Liver (tissue), 7 donors: ENCODE measurements at regions not wholly inside any gene's neighbourhood (a gene's known extent, or its start where the extent isn't known, plus 50 kb on each side); places are given as distances from the start of the nearest gene placed in this dataset.

Experiments used
- DNase-seq: peaks from one replicate; pipeline ENCODE4 v3.0.0-alpha.2; 2017; ENCODE audit warnings: low spot score
- H3K27ac ChIP-seq, 2 donors: one replicate each; pipeline ENCODE4 v1.7.0; 2013; ENCODE audit warnings: inconsistent platforms in 2 of 2, low read length in 2 of 2, control low read depth in 1 of 2, low read depth in 1 of 2, mild to moderate bottlenecking in 1 of 2
- H3K27me3 ChIP-seq, 4 donors: one replicate each; pipeline versions ENCODE4 v1.6.1 to v1.7.0; 2013; ENCODE audit warnings: low read length in 3 of 4, inconsistent platforms in 1 of 4, mild to moderate bottlenecking in 1 of 4, moderate library complexity in 1 of 4; ENCODE audit not compliant: control insufficient read depth in 4 of 4, insufficient read depth in 4 of 4
- H3K36me3 ChIP-seq, 4 donors: one replicate each; pipeline versions ENCODE4 v1.6.1 to v1.7.0; 2013; ENCODE audit warnings: low read length in 3 of 4, mild to moderate bottlenecking in 3 of 4, low read depth in 1 of 4, moderate library complexity in 1 of 4; ENCODE audit not compliant: control insufficient read depth in 4 of 4, insufficient read depth in 3 of 4
- H3K4me1 ChIP-seq, 4 donors: one replicate each; pipeline versions ENCODE4 v1.6.1 to v1.7.0; 2013; ENCODE audit warnings: low read length in 3 of 4, mild to moderate bottlenecking in 3 of 4, moderate library complexity in 1 of 4; ENCODE audit not compliant: control insufficient read depth in 4 of 4, insufficient read depth in 4 of 4
- H3K4me3 ChIP-seq, 3 donors: one replicate each; pipeline versions ENCODE4 v1.6.1 to v1.7.0; 2013; ENCODE audit warnings: low read length in 3 of 3, control low read depth in 1 of 3, low read depth in 1 of 3, mild to moderate bottlenecking in 1 of 3
- H3K9ac ChIP-seq, 2 donors: one replicate each; pipeline ENCODE4 v1.7.0; 2013; ENCODE audit warnings: low read length in 2 of 2, mild to moderate bottlenecking in 2 of 2, moderate library complexity in 2 of 2, control low read depth in 1 of 2, low read depth in 1 of 2
- H3K9me3 ChIP-seq, 4 donors: one replicate each; pipeline versions ENCODE4 v1.6.1 to v1.7.0; 2013; ENCODE audit warnings: low read length in 3 of 4; ENCODE audit not compliant: control insufficient read depth in 4 of 4
- EGR1 ChIP-seq, 2 donors: IDR thresholded peaks; 2 replicates each; pipeline ENCODE4 v1.6.1; 2016 to 2018; ENCODE audit warnings: antibody characterized with exemption in 2 of 2, low read depth in 2 of 2
- FOXA1 ChIP-seq: IDR thresholded peaks from 2 replicates; pipeline ENCODE4 v1.6.1; 2016; ENCODE audit warnings: antibody characterized with exemption
- GABPA ChIP-seq, 2 donors: IDR thresholded peaks in 1 of 2; conservative IDR thresholded peaks in 1 of 2; 2 replicates each; pipeline ENCODE4 v1.6.1; 2016; ENCODE audit warnings: antibody characterized with exemption in 2 of 2, mild to moderate bottlenecking in 1 of 2, moderate library complexity in 1 of 2
- HNF4A ChIP-seq, 2 donors: conservative IDR thresholded peaks; 2 replicates each; pipeline ENCODE4 v1.6.1; 2016; ENCODE audit warnings: antibody characterized with exemption in 2 of 2, mild to moderate bottlenecking in 2 of 2
- HNF4G ChIP-seq: IDR thresholded peaks from 2 replicates; pipeline ENCODE4 v1.6.1; 2016; ENCODE audit warnings: antibody characterized with exemption
- JUND ChIP-seq, 2 donors: IDR thresholded peaks; 2 replicates each; pipeline ENCODE4 v1.6.1; 2016; ENCODE audit warnings: antibody characterized with exemption in 2 of 2
- RAD21 ChIP-seq, 2 donors: IDR thresholded peaks; 2 replicates each; pipeline ENCODE4 v1.6.1; 2016; ENCODE audit warnings: antibody characterized with exemption in 2 of 2, mild to moderate bottlenecking in 2 of 2
- RXRA ChIP-seq, 2 donors: IDR thresholded peaks; 2 replicates each; pipeline ENCODE4 v1.6.1; 2017 to 2018; ENCODE audit warnings: antibody characterized with exemption in 2 of 2, mild to moderate bottlenecking in 1 of 2
- TAF1 ChIP-seq: conservative IDR thresholded peaks from 2 replicates; pipeline ENCODE4 v1.6.1; 2016; ENCODE audit warnings: antibody characterized with exemption, mild to moderate bottlenecking
- WGBS: extraction: QIAGEN DNeasy Blood & Tissue Kit; methylation state at CpG from one replicate; pipeline ENCODE4 v1.1.7; 2013; 5-methylcytosine and 5-hydroxymethylcytosine counted together
- TF ChIP-seq, protein P1 (sequence below): IDR thresholded peaks from 2 replicates; pipeline ENCODE4 v1.6.1; 2016; ENCODE audit warnings: antibody characterized with exemption
- TF ChIP-seq, protein P2 (sequence below): IDR thresholded peaks from 2 replicates; pipeline ENCODE4 v1.6.1; 2016; ENCODE audit warnings: antibody characterized with exemption
- TF ChIP-seq, protein P3 (sequence below): IDR thresholded peaks from 2 replicates; pipeline ENCODE4 v1.6.1; 2016; ENCODE audit warnings: antibody characterized with exemption, mild to moderate bottlenecking
- TF ChIP-seq, protein P4 (sequence below): IDR thresholded peaks from 2 replicates; pipeline ENCODE4 v1.6.1; 2016; ENCODE audit warnings: antibody characterized with exemption
- donor health status: healthy.
- donor health status: healthy.
- donor health status: healthy.
- donor health status: healthy.

DNA sequence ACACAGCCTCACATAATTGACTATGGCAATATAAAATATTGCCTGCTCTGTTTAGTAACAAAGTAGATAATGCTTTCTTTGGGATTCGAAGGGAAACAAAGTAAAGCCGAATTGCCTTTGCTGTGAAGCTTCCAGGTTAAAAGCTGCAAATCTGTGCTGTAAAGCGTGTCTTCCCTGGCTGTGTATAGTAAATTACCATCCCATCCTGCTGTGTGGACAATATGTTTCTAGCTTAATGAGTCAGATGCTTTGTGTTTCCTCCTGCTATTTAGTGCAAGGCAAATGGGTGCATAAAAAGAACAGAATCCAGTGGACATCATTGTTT is 265.1 kb downstream of the SOCS6 start:
- Histone ChIP-seq H3K4me3 (no peak overlapping the region), H3K9ac (no peak overlapping the region), H3K36me3 (no peaks in the 10 kb centered on the region), H3K9me3 (no peaks in the 10 kb centered on the region), H3K27ac (no peak overlapping the region), H3K27me3 (no peaks in the 10 kb centered on the region), H3K4me1 (no peaks in the 10 kb centered on the region)
- TF ChIP-seq, protein P1, sequence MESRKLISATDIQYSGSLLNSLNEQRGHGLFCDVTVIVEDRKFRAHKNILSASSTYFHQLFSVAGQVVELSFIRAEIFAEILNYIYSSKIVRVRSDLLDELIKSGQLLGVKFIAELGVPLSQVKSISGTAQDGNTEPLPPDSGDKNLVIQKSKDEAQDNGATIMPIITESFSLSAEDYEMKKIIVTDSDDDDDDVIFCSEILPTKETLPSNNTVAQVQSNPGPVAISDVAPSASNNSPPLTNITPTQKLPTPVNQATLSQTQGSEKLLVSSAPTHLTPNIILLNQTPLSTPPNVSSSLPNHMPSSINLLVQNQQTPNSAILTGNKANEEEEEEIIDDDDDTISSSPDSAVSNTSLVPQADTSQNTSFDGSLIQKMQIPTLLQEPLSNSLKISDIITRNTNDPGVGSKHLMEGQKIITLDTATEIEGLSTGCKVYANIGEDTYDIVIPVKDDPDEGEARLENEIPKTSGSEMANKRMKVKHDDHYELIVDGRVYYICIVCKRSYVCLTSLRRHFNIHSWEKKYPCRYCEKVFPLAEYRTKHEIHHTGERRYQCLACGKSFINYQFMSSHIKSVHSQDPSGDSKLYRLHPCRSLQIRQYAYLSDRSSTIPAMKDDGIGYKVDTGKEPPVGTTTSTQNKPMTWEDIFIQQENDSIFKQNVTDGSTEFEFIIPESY, result no peak
- TF ChIP-seq, protein P2, sequence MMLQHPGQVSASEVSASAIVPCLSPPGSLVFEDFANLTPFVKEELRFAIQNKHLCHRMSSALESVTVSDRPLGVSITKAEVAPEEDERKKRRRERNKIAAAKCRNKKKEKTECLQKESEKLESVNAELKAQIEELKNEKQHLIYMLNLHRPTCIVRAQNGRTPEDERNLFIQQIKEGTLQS, result no peak
- TF ChIP-seq HNF4A (conservative IDR thresholded peaks at IDR 0.05) (no peak), TAF1 (no peak), GABPA (IDR thresholded peaks at IDR 0.05 in 1 of 2, conservative IDR thresholded peaks at IDR 0.05 in 1 of 2) (no peak), RAD21 (IDR thresholded peaks at IDR 0.05) (no peak), EGR1 (IDR thresholded peaks at IDR 0.05; ENCODE audit: low read depth in 2 of 2) (no peak), RXRA (IDR thresholded peaks at IDR 0.05) (no peak), FOXA1 (no peak)
- TF ChIP-seq, protein P3, sequence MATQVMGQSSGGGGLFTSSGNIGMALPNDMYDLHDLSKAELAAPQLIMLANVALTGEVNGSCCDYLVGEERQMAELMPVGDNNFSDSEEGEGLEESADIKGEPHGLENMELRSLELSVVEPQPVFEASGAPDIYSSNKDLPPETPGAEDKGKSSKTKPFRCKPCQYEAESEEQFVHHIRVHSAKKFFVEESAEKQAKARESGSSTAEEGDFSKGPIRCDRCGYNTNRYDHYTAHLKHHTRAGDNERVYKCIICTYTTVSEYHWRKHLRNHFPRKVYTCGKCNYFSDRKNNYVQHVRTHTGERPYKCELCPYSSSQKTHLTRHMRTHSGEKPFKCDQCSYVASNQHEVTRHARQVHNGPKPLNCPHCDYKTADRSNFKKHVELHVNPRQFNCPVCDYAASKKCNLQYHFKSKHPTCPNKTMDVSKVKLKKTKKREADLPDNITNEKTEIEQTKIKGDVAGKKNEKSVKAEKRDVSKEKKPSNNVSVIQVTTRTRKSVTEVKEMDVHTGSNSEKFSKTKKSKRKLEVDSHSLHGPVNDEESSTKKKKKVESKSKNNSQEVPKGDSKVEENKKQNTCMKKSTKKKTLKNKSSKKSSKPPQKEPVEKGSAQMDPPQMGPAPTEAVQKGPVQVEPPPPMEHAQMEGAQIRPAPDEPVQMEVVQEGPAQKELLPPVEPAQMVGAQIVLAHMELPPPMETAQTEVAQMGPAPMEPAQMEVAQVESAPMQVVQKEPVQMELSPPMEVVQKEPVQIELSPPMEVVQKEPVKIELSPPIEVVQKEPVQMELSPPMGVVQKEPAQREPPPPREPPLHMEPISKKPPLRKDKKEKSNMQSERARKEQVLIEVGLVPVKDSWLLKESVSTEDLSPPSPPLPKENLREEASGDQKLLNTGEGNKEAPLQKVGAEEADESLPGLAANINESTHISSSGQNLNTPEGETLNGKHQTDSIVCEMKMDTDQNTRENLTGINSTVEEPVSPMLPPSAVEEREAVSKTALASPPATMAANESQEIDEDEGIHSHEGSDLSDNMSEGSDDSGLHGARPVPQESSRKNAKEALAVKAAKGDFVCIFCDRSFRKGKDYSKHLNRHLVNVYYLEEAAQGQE, result no peak
- TF ChIP-seq, protein P4, sequence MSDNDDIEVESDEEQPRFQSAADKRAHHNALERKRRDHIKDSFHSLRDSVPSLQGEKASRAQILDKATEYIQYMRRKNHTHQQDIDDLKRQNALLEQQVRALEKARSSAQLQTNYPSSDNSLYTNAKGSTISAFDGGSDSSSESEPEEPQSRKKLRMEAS, result no peak
- 69% methylated on average over 3 of the region's 3 CpGs for WGBS
- DNase-seq, result no peak

DNA sequence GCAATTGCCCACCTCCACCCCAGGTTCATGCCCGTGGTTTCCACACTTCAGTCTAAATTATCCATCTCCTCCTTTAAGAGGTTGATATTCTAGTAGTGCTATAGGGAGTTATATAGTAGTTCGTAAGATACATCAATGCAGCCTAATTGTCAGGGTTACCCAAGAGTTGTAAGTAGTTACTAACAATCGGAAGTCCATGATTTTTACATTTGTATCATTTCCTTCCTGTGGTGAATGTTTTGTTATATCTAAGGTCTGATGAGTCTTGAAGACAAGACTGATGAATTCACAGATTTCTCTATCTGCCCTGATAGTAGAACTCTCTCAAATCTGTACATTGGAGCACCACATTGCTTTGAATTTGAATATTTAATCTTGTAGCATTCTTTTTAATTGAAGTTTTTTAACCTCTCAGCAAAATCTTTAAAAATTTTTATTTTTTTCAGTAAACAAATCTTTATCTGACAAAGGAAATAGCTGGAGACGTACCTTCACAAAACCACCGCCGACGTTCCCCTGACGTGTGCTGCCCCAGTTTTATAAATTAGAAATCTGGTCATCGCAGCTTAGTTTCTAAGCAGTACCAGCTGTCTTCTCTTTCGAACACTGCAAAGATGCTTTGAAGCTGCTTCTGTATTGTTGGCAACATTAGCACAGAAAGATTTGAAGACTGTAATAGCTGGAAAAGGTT is 264.5 kb downstream of the SOCS6 start:
- TF ChIP-seq JUND (IDR thresholded peaks at IDR 0.05) (no peak), RXRA (IDR thresholded peaks at IDR 0.05) (no peak), HNF4G (no peak)
- TF ChIP-seq, protein P3, result no peak
- Histone ChIP-seq H3K9ac (no peak overlapping the region), H3K27me3 (no peaks in the 10 kb centered on the region), H3K27ac (no peak overlapping the region), H3K9me3 (no peaks in the 10 kb centered on the region), H3K36me3 (no peaks in the 10 kb centered on the region), H3K4me1 (no peaks in the 10 kb centered on the region), H3K4me3 (no peak overlapping the region)
- WGBS, result 82% methylated on average over 10 of the region's 10 CpGs
- no peak for DNase-seq
